ENCODE measurements at regions not wholly inside any gene's neighbourhood (a gene's known extent, or its start where the extent isn't known, plus 50 kb on each side); places are given as distances from the start of the nearest gene placed in this dataset.
"Not testable (repeated sequence)": the region's sequence is repeated elsewhere in the genome, so short reads cannot be mapped to it uniquely, and the experiment has no call there.

GRCh38 chr11:34798985-34799384, 117.2 kb downstream of the APIP start:
- DNase-seq (ENCODE audit: low read depth): no peak
- in situ Hi-C loops (cut with HindIII; ENCODE audit: low sequenced_read_pairs): no loop called here
- TF ChIP-seq CTCF (IDR thresholded peaks at IDR 0.05; ENCODE audit: low read depth, low read length, missing control alignments): no peak
- no peak overlapping the region for H3K4me3 ChIP-seq (ENCODE audit: low read depth, low read length)

GRCh38 chr11:34797497-34797896, 118.7 kb downstream of the APIP start:
- DNase-seq (ENCODE audit: low read depth); H3K4me3 ChIP-seq (ENCODE audit: low read depth, low read length); in situ Hi-C loops (cut with HindIII; ENCODE audit: low sequenced_read_pairs): not testable (repeated sequence)

GRCh38 chr11:34795641-34796040, 120.5 kb downstream of the APIP start:
- DNase-seq (ENCODE audit: low read depth): no peak
- in situ Hi-C loops (cut with HindIII; ENCODE audit: low sequenced_read_pairs): no loop called here
- H3K4me3 ChIP-seq (ENCODE audit: low read depth, low read length): no peak overlapping the region
- no peak for TF ChIP-seq CTCF (IDR thresholded peaks at IDR 0.05; ENCODE audit: low read depth, low read length, missing control alignments)

GRCh38 chr11:34794696-34795095, 121.5 kb downstream of the APIP start:
- H3K4me3 ChIP-seq (ENCODE audit: low read depth, low read length): no peak overlapping the region
- DNase-seq (ENCODE audit: low read depth): no peak
- in situ Hi-C loops (cut with HindIII; ENCODE audit: low sequenced_read_pairs): loop anchor here (5.0 kb wide), 1 partner anchor 48 kb away; no protein-coding TSS in a partner anchor
- no peak for TF ChIP-seq CTCF (IDR thresholded peaks at IDR 0.05; ENCODE audit: low read depth, low read length, missing control alignments)

GRCh38 chr11:34793666-34794065, 122.5 kb downstream of the APIP start:
- no peak for TF ChIP-seq CTCF (IDR thresholded peaks at IDR 0.05; ENCODE audit: low read depth, low read length, missing control alignments)
- no peak for DNase-seq (ENCODE audit: low read depth)
- no peak overlapping the region for H3K4me3 ChIP-seq (ENCODE audit: low read depth, low read length)
- in situ Hi-C loops (cut with HindIII; ENCODE audit: low sequenced_read_pairs): loop anchor here (5.0 kb wide), 1 partner anchor 49 kb away; no protein-coding TSS in a partner anchor

GRCh38 chr11:34792814-34793258, 123.3 kb downstream of the APIP start:
- in situ Hi-C loops (cut with HindIII; ENCODE audit: low sequenced_read_pairs): loop anchor here (5.0 kb wide), 1 partner anchor 49 kb away; no protein-coding TSS in a partner anchor
- no peak overlapping the region for H3K4me3 ChIP-seq (ENCODE audit: low read depth, low read length)
- TF ChIP-seq CTCF (IDR thresholded peaks at IDR 0.05; ENCODE audit: low read depth, low read length, missing control alignments): no peak
- no peak for DNase-seq (ENCODE audit: low read depth)

- H3K4me3 ChIP-seq (ENCODE audit: low read depth, low read length): no peak overlapping the region
- DNase-seq (ENCODE audit: low read depth): no peak
- no peak for TF ChIP-seq CTCF (IDR thresholded peaks at IDR 0.05; ENCODE audit: low read depth, low read length, missing control alignments)
- in situ Hi-C loops (cut with HindIII; ENCODE audit: low sequenced_read_pairs): loop anchor here (5.0 kb wide), 1 partner anchor 50 kb away; no protein-coding TSS in a partner anchor
These were observed 124.2 kb downstream of the APIP start for GRCh38 chr11:34791780-34792542.
